ENCODE measurements at regions not wholly inside any gene's neighbourhood (a gene's known extent, or its start where the extent isn't known, plus 50 kb on each side); places are given as distances from the start of the nearest gene placed in this dataset.
A peak's percentile ranks its signal among the peaks of the same experiment; 100 is the strongest.

GRCh38 chr11:16685914-16686313, 52.5 kb upstream of the C11orf58 start:
- no peak for DNase-seq

GRCh38 chr11:16678466-16679116, 59.9 kb upstream of the C11orf58 start:
- DNase-seq: no peak

GRCh38 chr11:16669799-16670415, 68.5 kb upstream of the C11orf58 start:
- DNase-seq: no peak

GRCh38 chr11:16632295-16633200, 105.9 kb upstream of the C11orf58 start:
- DNase-seq: no peak

- DNase-seq: no peak
Measured at GRCh38 chr11:16630651-16631050, 107.8 kb upstream of the C11orf58 start.

- DNase-seq: no peak
Measured at GRCh38 chr11:16618431-16618830, 120.0 kb upstream of the C11orf58 start.

GRCh38 chr11:16615480-16615879, 123.0 kb upstream of the C11orf58 start:
- DNase-seq: no peak

- peak; percentile 58 for DNase-seq
Measured at GRCh38 chr11:16613512-16614381, 124.7 kb upstream of the C11orf58 start.

GRCh38 chr11:16613262-16613511, 125.3 kb upstream of the C11orf58 start:
- DNase-seq: no peak

GRCh38 chr11:16612566-16613261, 125.7 kb upstream of the C11orf58 start:
- DNase-seq: no peak

- DNase-seq: no peak
Measured at GRCh38 chr11:16611926-16612565, 126.4 kb upstream of the C11orf58 start.

GRCh38 chr11:16611401-16611921, 127.0 kb upstream of the C11orf58 start:
- DNase-seq: no peak

GRCh38 chr11:16610738-16611388, 127.6 kb upstream of the C11orf58 start:
- no peak for DNase-seq

GRCh38 chr11:16610213-16610737, 128.2 kb upstream of the C11orf58 start:
- no peak for DNase-seq

- no peak for DNase-seq
Measured at GRCh38 chr11:16609769-16610168, 128.7 kb upstream of the C11orf58 start.

GRCh38 chr11:16607675-16608644, 130.5 kb upstream of the C11orf58 start:
- no peak for DNase-seq

- no peak for DNase-seq
Measured at GRCh38 chr11:16606784-16607674, 131.4 kb upstream of the C11orf58 start.

Data from CD4-positive, alpha-beta T cell treated with Interleukin-17A for 4 hours (primary cell).